ENCODE measurements at regions not wholly inside any gene's neighbourhood (a gene's known extent, or its start where the extent isn't known, plus 50 kb on each side); places are given as distances from the start of the nearest gene placed in this dataset.

GRCh38 chr9:126066131-126066530 lies 260.5 kb upstream of the MVB12B start:
- TF ChIP-seq, protein P1, sequence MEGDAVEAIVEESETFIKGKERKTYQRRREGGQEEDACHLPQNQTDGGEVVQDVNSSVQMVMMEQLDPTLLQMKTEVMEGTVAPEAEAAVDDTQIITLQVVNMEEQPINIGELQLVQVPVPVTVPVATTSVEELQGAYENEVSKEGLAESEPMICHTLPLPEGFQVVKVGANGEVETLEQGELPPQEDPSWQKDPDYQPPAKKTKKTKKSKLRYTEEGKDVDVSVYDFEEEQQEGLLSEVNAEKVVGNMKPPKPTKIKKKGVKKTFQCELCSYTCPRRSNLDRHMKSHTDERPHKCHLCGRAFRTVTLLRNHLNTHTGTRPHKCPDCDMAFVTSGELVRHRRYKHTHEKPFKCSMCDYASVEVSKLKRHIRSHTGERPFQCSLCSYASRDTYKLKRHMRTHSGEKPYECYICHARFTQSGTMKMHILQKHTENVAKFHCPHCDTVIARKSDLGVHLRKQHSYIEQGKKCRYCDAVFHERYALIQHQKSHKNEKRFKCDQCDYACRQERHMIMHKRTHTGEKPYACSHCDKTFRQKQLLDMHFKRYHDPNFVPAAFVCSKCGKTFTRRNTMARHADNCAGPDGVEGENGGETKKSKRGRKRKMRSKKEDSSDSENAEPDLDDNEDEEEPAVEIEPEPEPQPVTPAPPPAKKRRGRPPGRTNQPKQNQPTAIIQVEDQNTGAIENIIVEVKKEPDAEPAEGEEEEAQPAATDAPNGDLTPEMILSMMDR (IDR thresholded peaks at IDR 0.05; ENCODE audit: insufficient read depth, low read length) = no peak
- TF ChIP-seq SPI1 (IDR thresholded peaks at IDR 0.05; ENCODE audit: borderline replicate concordance, low read depth) (no peak), POLR2AphosphoS5 (IDR thresholded peaks at IDR 0.05; ENCODE audit: low read depth) (no peak)

All from HL-60 (cell line).